ENCODE measurements at regions not wholly inside any gene's neighbourhood (a gene's known extent, or its start where the extent isn't known, plus 50 kb on each side); places are given as distances from the start of the nearest gene placed in this dataset.

GRCh38 chr5:96282020-96282419 lies 151.0 kb downstream of the PCSK1 start:
- DNase-seq, result no peak

GRCh38 chr5:96280946-96281393 lies 152.1 kb downstream of the PCSK1 start:
- DNase-seq, result peak; percentile 66

GRCh38 chr5:96279801-96280542 lies 153.1 kb downstream of the PCSK1 start:
- DNase-seq, result peak; percentile 76

GRCh38 chr5:96278981-96279380 lies 154.1 kb downstream of the PCSK1 start:
- no peak for DNase-seq

GRCh38 chr5:96275051-96275450 lies 158.0 kb downstream of the PCSK1 start:
- no peak for DNase-seq

GRCh38 chr5:96265487-96265886 lies 167.6 kb downstream of the PCSK1 start:
- no peak for DNase-seq

GRCh38 chr5:96264047-96264446 lies 169.0 kb downstream of the PCSK1 start:
- no peak for DNase-seq

GRCh38 chr5:96262105-96262504 lies 170.9 kb downstream of the PCSK1 start:
- no peak for DNase-seq

GRCh38 chr5:96260009-96260408 lies 173.0 kb downstream of the PCSK1 start:
- no peak for DNase-seq

GRCh38 chr5:96259151-96259772 lies 173.8 kb downstream of the PCSK1 start:
- DNase-seq, result peak; percentile 73

GRCh38 chr5:96258692-96259091 lies 174.4 kb downstream of the PCSK1 start:
- no peak for DNase-seq

GRCh38 chr5:96257904-96258303 lies 175.1 kb downstream of the PCSK1 start:
- DNase-seq, result peak; percentile 95

- peak; percentile 93 for DNase-seq
These were observed 176.1 kb downstream of the PCSK1 start for GRCh38 chr5:96256795-96257470.

- DNase-seq, result peak; percentile 99
These were observed 177.9 kb downstream of the PCSK1 start for GRCh38 chr5:96254980-96255691.

GRCh38 chr5:96253140-96253539 lies 179.9 kb downstream of the PCSK1 start:
- DNase-seq, result no peak

- peak; percentile 47 for DNase-seq
These were observed 180.5 kb downstream of the PCSK1 start for GRCh38 chr5:96252596-96252995.

GRCh38 chr5:96250782-96251181 lies 182.3 kb downstream of the PCSK1 start:
- no peak for DNase-seq

- DNase-seq, result no peak
These were observed 184.9 kb downstream of the PCSK1 start for GRCh38 chr5:96248131-96248530.

GRCh38 chr5:96247708-96248107 lies 185.3 kb downstream of the PCSK1 start:
- DNase-seq, result no peak

- DNase-seq, result peak; percentile 69
These were observed 185.8 kb downstream of the PCSK1 start for GRCh38 chr5:96247097-96247701.

- DNase-seq, result no peak
These were observed 187.6 kb downstream of the PCSK1 start for GRCh38 chr5:96245140-96246091.

- DNase-seq, result peak; percentile 20
These were observed 188.4 kb downstream of the PCSK1 start for GRCh38 chr5:96244696-96245095.

All from fibroblast of skin of right biceps (primary cell).